GM15510 (cell line): ENCODE measurements at regions not wholly inside any gene's neighbourhood (a gene's known extent, or its start where the extent isn't known, plus 50 kb on each side); places are given as distances from the start of the nearest gene placed in this dataset.

ENCODE experiments used
- POLR2A ChIP-seq: IDR thresholded peaks from 3 replicates; pipeline ENCODE4 v1.6.1; 2011; ENCODE audit warnings: borderline replicate concordance; ENCODE audit not compliant: insufficient read length; ENCODE audit errors: extremely low read depth

DNA sequence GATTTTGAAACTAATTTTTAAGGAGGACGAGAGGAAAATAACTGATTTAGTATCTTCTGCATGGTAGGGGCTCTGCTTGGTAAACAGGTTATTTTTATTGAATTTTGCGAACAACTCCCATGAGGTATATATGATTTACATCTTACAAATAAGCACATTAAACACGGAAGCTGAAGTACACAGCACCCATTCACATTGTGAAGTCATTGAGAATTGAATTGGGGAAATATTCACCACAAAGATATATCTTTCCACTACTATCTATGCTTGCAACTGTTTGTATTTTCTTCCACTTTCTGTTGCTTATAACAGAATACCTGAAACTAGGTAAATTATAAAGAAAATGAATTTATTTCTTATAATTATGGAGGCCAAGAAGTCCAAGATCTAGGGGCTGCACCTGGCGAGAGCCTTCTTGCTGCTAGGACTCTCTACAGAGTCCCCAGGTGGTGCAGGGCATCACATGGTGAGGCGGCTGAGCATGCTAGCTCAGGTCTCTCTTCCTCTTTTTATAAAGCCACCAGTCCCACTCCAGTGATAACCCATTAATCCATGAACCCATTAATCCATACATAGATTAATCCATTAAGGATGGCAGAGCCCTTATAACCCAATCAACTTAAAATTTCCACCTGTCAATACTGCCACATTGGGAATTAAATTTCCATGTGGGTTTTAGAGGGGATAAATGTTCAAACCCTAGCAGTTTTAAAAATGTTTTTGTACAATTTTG, 79.0 kb upstream of the ZNF608 start:
- TF ChIP-seq POLR2A = no peak

DNA sequence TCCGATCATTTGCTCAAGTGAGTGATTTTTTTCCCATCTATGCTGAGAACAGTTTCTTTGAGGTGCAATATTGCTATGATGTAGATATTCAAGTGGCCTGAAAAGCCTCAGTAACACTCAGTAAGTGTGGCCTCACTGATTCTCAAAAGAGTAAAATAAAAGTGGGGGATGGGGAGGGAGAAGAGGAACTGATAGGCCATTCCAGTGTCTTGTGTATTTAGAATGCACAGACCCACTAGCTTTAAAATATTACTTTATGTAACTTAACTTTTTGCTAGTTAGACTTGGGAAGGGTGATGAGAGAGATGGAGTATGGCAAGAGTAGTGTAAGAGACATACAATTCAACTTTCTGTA, 79.5 kb upstream of the ZNF608 start:
- TF ChIP-seq POLR2A = no peak

DNA sequence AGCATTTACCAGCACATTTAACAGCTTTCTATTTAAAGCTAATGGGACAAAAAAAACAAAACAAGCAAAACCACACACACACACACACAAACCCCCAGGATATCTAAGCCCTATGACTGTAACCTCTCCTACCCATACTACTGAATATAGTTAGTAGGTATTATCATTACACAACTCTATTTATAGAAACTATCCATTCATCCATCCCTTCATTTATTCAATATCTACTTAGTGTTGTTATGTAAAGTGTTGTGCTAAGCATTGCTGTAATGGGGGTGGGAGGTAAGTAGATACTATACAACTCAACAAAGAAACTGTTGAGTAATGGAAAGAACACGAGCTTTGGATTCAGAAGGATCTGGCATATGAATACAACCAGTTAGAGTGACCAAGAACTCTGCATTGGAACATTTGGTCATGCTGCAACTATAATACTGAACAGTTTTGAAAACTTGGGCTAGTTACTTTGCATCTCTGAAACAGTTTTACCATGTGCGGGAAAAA, 82.3 kb upstream of the ZNF608 start:
- no peak for TF ChIP-seq POLR2A

GRCh38 chr5:124831687-124832240, 85.3 kb upstream of the ZNF608 start:
- TF ChIP-seq POLR2A = no peak

DNA sequence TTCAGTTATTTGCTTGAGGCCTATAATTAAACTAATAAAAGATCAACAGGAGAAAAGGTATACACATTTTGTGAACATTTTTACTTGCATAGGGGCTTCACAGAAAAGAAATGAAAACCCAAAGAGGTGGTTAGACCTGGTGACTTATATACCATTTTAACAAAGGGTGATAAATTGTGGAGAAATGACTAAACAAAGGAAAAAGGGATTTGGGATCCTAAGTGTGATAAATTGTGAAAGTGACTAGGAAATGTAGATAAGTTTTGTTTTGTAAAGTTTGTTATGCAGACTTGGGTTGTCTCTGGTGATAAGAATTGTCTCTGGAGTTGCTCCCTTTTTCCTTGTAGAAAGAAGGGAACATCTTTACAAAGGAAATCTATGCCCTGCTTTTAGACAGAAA, 86.1 kb upstream of the ZNF608 start:
- no peak for TF ChIP-seq POLR2A

GRCh38 chr5:124839371-124839998, 93.0 kb upstream of the ZNF608 start:
- TF ChIP-seq POLR2A = no peak

DNA sequence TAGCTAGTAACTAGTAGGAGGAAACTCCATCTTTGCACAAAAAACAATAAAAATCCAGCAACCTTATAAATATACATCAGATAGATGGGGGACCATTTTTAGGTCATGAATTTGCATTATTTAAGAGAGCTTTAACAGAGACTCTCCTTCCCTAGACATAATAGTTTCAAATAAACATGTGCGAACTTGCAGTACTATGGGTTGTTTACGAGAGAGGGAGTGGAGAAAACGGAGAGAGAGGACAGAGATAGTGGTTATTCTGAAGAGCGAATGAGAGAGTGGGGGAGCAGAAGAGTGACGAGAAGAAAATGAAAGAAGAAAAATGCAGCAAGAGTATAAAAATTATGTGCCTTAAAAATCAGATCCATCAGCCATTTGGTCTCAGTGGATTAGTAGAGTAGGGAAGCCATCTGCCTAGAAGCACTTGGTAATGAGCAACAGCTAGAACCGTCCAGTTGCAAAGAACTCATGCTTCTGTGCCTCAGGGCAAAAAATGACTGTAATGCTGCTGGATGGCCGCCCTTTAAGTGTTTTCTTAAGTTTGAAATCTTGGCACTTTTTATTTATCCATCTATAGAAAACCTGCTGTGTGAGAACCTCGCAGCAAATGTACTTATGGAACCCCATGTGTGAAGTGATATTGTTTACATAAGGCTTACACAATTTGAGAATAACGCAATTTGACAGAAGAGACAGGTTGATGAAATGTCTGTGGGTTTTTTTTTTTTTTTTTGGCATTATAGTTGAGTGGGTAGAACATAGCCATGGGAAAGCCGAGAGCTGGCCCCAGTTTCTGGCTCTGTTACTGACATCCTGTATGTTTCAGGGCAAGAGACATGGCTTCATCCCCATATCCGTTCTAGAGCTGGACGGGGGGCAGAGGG, 95.6 kb upstream of the ZNF608 start:
- no peak for TF ChIP-seq POLR2A

- TF ChIP-seq POLR2A = no peak
Observed at GRCh38 chr5:124842725-124843595, 96.5 kb upstream of the ZNF608 start.

GRCh38 chr5:124843596-124843899, 97.1 kb upstream of the ZNF608 start:
- TF ChIP-seq POLR2A = no peak

- no peak for TF ChIP-seq POLR2A
Observed at GRCh38 chr5:124844371-124844920, 98.0 kb upstream of the ZNF608 start.

DNA sequence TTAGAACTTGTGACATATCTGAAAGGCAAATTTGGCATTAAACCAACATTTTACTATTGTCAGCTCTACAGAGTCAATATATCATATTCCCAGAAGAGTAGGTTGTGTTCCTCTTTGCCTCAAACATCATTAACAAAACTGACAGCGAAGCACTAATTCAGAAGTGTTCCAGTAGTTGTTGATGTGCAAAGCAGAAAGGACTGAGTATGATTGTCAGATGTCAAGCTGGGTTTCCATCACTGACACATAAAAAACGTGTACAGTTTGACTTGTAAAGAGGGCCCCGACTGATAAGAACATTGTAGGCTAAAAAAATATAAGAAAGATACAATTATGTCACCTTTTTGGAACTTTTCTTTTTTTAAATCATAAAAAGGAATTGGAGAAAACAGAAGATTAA, 101.5 kb upstream of the ZNF608 start:
- no peak for TF ChIP-seq POLR2A

DNA sequence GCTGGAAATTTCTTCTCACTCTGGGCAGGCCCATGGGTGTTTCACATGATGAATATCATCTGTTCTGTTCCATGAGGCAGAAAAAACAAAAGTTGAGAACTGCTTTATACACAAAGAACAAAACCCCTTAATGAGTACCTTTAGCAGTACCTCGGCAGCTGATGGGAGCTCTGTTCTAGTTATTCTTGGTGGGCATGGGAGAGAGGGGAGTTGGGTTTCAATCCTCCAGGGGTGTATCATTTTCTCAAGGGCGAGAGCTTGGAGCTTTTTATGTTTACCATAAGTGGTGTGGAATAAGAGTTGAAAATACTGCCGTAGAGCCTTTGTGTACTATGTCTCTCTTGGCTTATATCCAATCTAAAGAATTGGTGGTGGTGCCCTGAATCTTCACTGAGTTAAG, 103.3 kb upstream of the ZNF608 start:
- TF ChIP-seq POLR2A = no peak

GRCh38 chr5:124856726-124857125, 110.3 kb upstream of the ZNF608 start:
- no peak for TF ChIP-seq POLR2A

GRCh38 chr5:124858612-124859011, 112.2 kb upstream of the ZNF608 start:
- no peak for TF ChIP-seq POLR2A
